ENCODE measurements at regions not wholly inside any gene's neighbourhood (a gene's known extent, or its start where the extent isn't known, plus 50 kb on each side); places are given as distances from the start of the nearest gene placed in this dataset.

DNA sequence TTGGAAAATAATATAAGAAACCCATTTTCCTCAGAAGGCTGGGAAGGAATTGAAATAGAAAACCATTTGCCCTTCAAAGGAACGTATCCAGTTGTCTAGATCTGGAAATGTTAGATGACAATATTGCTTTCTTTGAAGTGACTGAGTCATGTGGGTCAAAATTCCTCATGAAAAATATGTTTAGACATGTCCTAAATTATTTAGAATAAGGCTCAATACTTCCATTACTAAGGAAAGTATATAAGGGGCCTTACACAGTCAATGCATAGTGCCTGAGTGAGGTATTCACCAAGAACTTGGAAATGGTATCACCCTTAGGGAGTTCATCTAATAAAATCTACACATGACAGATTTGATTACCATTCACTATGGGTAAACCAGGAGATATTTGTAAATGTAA lies 619.8 kb upstream of the KCNMB2 start:
- no peaks in the 10 kb centered on the region for H3K9me3 ChIP-seq (ENCODE audit: low read length)
- TF ChIP-seq SOX5 (CRISPR knock-in tag; IDR thresholded peaks at IDR 0.05; ENCODE audit: borderline replicate concordance), result no peak
- no peak overlapping the region for H3K4me2 ChIP-seq (ENCODE audit: low read depth, low read length)
- H3K27me3 ChIP-seq (ENCODE audit: control insufficient read depth in 1 of 2, insufficient read depth in 2 of 2, low read length in 2 of 2), result no peaks in the 10 kb centered on the region
- H2AFZ ChIP-seq (ENCODE audit: low read length), result no peak overlapping the region
- DNase-seq (ENCODE audit: low spot score) (no peak), FAIRE-seq (no peak), ATAC-seq (no peak)
- no peak overlapping the region for H3K9ac ChIP-seq (ENCODE audit: insufficient read depth, low read depth, low read length)
- BruUV-seq (replicated peaks), result no TSS peak
- H3K27ac ChIP-seq (ENCODE audit: extremely low read length, insufficient read depth, low read length), result no peak overlapping the region
- in situ Hi-C loops (cut with HindIII; ENCODE audit: extremely low pct_ligation_motif_present, low pct_unique_long_range_greater_than_20kb) (no loop called here), intact Hi-C loops (cut with micrococcal nuclease; ENCODE audit: unreplicated experiment) (no loop called here)
- H4K20me1 ChIP-seq (ENCODE audit: insufficient read depth, low read length), result no peaks in the 10 kb centered on the region
- WGBS (ENCODE audit: low lambda C conversion rate), result 14% methylated on average over 1 of the region's 1 CpG
- no peaks in the 10 kb centered on the region for H3K36me3 ChIP-seq (replicated peaks in 1 of 2; ENCODE audit: control insufficient read depth in 1 of 2, insufficient read depth in 2 of 2, low read length in 2 of 2)
- no peak overlapping the region for H3K4me3 ChIP-seq (replicated peaks in 1 of 3; ENCODE audit: insufficient read depth in 1 of 3, low read depth in 2 of 3, low read length in 3 of 3)
- CTCF ChIA-PET (ENCODE audit: low intra/inter-chr PET ratio, low total read pairs), result no interaction called here
- no peaks in the 10 kb centered on the region for H3K79me2 ChIP-seq (ENCODE audit: insufficient read depth, low read length)
- H3K4me1 ChIP-seq (ENCODE audit: insufficient read depth, low read length), result no peaks in the 10 kb centered on the region
- POLR2A ChIA-PET, result no interaction called here

DNA sequence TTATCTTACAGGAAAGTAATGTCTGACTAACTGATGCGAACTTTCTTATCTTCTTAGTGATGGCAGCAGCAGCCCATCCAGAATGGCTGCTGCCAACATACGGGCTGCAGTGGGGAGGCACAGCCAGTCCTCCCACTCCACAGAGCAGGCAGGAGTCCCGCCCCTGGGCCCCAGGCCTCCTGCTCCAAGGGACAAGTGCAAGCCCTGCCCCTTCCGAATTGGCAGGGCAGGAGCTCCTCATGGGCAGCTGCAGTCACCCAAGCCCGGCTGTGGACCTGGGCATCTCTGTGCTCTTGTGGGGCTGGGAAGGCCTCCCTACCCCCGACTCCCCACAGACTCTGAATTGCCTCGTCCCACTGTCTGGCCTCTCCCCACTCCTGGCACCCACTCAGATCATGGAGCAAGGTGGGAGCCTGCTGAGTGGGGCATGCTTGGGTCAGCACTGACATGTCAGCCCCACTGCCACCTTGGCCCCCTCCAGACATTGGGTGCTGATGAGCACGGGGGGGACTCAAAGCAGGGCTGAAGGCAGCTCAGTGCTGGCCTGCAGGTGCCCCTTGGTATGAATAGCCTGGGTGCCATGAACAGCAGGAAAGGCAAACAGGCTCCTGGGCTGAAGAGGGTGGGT lies 618.9 kb upstream of the KCNMB2 start:
- no peak overlapping the region for H3K27ac ChIP-seq (ENCODE audit: extremely low read length, insufficient read depth, low read length)
- H4K20me1 ChIP-seq (ENCODE audit: insufficient read depth, low read length), result no peaks in the 10 kb centered on the region
- DNase-seq (ENCODE audit: low spot score) (no peak), FAIRE-seq (no peak), ATAC-seq (no peak; the same call in 2 of the 3 replicates)
- H3K4me2 ChIP-seq (ENCODE audit: low read depth, low read length), result no peak overlapping the region
- H3K9ac ChIP-seq (ENCODE audit: insufficient read depth, low read depth, low read length), result no peak overlapping the region
- in situ Hi-C loops (cut with HindIII; ENCODE audit: extremely low pct_ligation_motif_present, low pct_unique_long_range_greater_than_20kb), result no loop called here
- H3K4me1 ChIP-seq (ENCODE audit: insufficient read depth, low read length), result no peaks in the 10 kb centered on the region
- no peak overlapping the region for H2AFZ ChIP-seq (ENCODE audit: low read length)
- 67% methylated on average over 1 of the region's 8 CpGs for WGBS (ENCODE audit: low lambda C conversion rate)
- BruUV-seq (replicated peaks), result no TSS peak
- intact Hi-C loops (cut with micrococcal nuclease; ENCODE audit: unreplicated experiment), result no loop called here
- H3K9me3 ChIP-seq (ENCODE audit: low read length), result no peaks in the 10 kb centered on the region
- H3K36me3 ChIP-seq (replicated peaks in 1 of 2; ENCODE audit: control insufficient read depth in 1 of 2, insufficient read depth in 2 of 2, low read length in 2 of 2), result no peaks in the 10 kb centered on the region
- POLR2A ChIA-PET, result no interaction called here
- H3K79me2 ChIP-seq (ENCODE audit: insufficient read depth, low read length), result no peaks in the 10 kb centered on the region
- no peak overlapping the region for H3K4me3 ChIP-seq (replicated peaks in 1 of 3; ENCODE audit: insufficient read depth in 1 of 3, low read depth in 2 of 3, low read length in 3 of 3)
- CTCF ChIA-PET (ENCODE audit: low intra/inter-chr PET ratio, low total read pairs), result no interaction called here
- no peaks in the 10 kb centered on the region for H3K27me3 ChIP-seq (ENCODE audit: control insufficient read depth in 1 of 2, insufficient read depth in 2 of 2, low read length in 2 of 2)
- no peak for TF ChIP-seq HCFC1 (IDR thresholded peaks at IDR 0.05; ENCODE audit: low read depth, low read length)
- TF ChIP-seq, protein P1, sequence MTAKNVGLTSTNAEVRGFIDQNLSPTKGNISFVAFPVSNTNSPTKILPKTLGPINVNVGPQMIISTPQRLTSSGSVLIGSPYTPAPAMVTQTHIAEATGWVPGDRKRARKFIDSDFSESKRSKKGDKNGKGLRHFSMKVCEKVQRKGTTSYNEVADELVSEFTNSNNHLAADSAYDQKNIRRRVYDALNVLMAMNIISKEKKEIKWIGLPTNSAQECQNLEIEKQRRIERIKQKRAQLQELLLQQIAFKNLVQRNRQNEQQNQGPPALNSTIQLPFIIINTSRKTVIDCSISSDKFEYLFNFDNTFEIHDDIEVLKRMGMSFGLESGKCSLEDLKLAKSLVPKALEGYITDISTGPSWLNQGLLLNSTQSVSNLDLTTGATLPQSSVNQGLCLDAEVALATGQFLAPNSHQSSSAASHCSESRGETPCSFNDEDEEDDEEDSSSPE (CRISPR knock-in tag; IDR thresholded peaks at IDR 0.05), result no peak
- TF ChIP-seq ZNF335 (CRISPR knock-in tag; IDR thresholded peaks at IDR 0.05), result no peak
- TF ChIP-seq, protein P2, sequence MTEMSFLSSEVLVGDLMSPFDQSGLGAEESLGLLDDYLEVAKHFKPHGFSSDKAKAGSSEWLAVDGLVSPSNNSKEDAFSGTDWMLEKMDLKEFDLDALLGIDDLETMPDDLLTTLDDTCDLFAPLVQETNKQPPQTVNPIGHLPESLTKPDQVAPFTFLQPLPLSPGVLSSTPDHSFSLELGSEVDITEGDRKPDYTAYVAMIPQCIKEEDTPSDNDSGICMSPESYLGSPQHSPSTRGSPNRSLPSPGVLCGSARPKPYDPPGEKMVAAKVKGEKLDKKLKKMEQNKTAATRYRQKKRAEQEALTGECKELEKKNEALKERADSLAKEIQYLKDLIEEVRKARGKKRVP (CRISPR knock-in tag; IDR thresholded peaks at IDR 0.05), result no peak
- TF ChIP-seq, protein P3, sequence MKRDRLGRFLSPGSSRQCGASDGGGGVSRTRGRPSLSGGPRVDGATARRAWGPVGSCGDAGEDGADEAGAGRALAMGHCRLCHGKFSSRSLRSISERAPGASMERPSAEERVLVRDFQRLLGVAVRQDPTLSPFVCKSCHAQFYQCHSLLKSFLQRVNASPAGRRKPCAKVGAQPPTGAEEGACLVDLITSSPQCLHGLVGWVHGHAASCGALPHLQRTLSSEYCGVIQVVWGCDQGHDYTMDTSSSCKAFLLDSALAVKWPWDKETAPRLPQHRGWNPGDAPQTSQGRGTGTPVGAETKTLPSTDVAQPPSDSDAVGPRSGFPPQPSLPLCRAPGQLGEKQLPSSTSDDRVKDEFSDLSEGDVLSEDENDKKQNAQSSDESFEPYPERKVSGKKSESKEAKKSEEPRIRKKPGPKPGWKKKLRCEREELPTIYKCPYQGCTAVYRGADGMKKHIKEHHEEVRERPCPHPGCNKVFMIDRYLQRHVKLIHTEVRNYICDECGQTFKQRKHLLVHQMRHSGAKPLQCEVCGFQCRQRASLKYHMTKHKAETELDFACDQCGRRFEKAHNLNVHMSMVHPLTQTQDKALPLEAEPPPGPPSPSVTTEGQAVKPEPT (CRISPR knock-in tag; IDR thresholded peaks at IDR 0.05; ENCODE audit: low read depth), result no peak
- TF ChIP-seq JUN (CRISPR knock-in tag; IDR thresholded peaks at IDR 0.05), result no peak
- TF ChIP-seq, protein P4, sequence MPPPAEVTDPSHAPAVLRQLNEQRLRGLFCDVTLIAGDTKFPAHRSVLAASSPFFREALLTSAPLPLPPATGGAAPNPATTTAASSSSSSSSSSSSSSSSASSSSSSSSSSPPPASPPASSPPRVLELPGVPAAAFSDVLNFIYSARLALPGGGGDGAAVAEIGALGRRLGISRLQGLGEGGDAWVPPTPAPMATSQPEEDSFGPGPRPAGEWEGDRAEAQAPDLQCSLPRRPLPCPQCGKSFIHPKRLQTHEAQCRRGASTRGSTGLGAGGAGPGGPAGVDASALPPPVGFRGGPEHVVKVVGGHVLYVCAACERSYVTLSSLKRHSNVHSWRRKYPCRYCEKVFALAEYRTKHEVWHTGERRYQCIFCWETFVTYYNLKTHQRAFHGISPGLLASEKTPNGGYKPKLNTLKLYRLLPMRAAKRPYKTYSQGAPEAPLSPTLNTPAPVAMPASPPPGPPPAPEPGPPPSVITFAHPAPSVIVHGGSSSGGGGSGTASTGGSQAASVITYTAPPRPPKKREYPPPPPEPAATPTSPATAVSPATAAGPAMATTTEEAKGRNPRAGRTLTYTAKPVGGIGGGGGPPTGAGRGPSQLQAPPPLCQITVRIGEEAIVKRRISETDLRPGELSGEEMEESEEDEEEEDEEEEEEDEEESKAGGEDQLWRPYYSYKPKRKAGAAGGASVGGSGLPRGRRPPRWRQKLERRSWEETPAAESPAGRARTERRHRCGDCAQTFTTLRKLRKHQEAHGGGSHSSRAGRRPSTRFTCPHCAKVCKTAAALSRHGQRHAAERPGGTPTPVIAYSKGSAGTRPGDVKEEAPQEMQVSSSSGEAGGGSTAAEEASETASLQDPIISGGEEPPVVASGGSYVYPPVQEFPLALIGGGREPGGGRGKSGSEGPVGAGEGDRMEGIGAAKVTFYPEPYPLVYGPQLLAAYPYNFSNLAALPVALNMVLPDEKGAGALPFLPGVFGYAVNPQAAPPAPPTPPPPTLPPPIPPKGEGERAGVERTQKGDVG (CRISPR knock-in tag; IDR thresholded peaks at IDR 0.05; ENCODE audit: borderline replicate concordance), result no peak
- TF ChIP-seq ZNF547 (CRISPR knock-in tag; IDR thresholded peaks at IDR 0.05), result no peak
- TF ChIP-seq, protein P5, sequence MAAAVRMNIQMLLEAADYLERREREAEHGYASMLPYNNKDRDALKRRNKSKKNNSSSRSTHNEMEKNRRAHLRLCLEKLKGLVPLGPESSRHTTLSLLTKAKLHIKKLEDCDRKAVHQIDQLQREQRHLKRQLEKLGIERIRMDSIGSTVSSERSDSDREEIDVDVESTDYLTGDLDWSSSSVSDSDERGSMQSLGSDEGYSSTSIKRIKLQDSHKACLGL (CRISPR knock-in tag; IDR thresholded peaks at IDR 0.05), result no peak
- TF ChIP-seq KDM3A (CRISPR knock-in tag; IDR thresholded peaks at IDR 0.05; ENCODE audit: low read depth), result no peak
